Endodermal cell (in vitro differentiated cells): ENCODE measurements at regions not wholly inside any gene's neighbourhood (a gene's known extent, or its start where the extent isn't known, plus 50 kb on each side); places are given as distances from the start of the nearest gene placed in this dataset.
"Not testable (repeated sequence)": the region's sequence is repeated elsewhere in the genome, so short reads cannot be mapped to it uniquely, and the experiment has no call there.

ENCODE experiments used
- DNase-seq: peaks from one replicate; pipeline ENCODE4 v3.0.0-alpha.2; 2017
- H3K27ac ChIP-seq: 2 replicates; pipeline ENCODE4 v1.5.1; 2013; ENCODE audit warnings: mild to moderate bottlenecking, low read depth, low read length, moderate library complexity
- H3K27me3 ChIP-seq: 2 replicates; pipeline ENCODE4 v1.6.1; 2013; ENCODE audit warnings: mild to moderate bottlenecking, low read length, moderate library complexity; ENCODE audit not compliant: insufficient read depth, control insufficient read depth, poor library complexity, severe bottlenecking
- H3K36me3 ChIP-seq: 2 replicates; pipeline ENCODE4 v1.7.0; 2013; ENCODE audit warnings: mild to moderate bottlenecking, low read length, moderate library complexity; ENCODE audit not compliant: control insufficient read depth, insufficient read depth
- H3K4me1 ChIP-seq: one replicate; pipeline ENCODE4 v1.7.0; 2013; ENCODE audit warnings: low read length; ENCODE audit not compliant: control insufficient read depth, insufficient read depth
- H3K4me3 ChIP-seq: 2 replicates; pipeline ENCODE4 v1.5.1; 2013; ENCODE audit warnings: mild to moderate bottlenecking, low read length, moderate library complexity
- H3K9ac ChIP-seq: 2 replicates; pipeline ENCODE4 v1.6.1; 2013; ENCODE audit warnings: mild to moderate bottlenecking, low read length, moderate library complexity; ENCODE audit not compliant: poor library complexity, severe bottlenecking; ENCODE audit errors: extremely low read depth
- H3K9me3 ChIP-seq: 2 replicates; pipeline ENCODE4 v1.6.1; 2013; ENCODE audit warnings: mild to moderate bottlenecking, low read length, moderate library complexity; ENCODE audit not compliant: control insufficient read depth
- H3K27ac Mint-ChIP-seq: 2 replicates; pipeline ENCODE4 v1.8.0; 2020; ENCODE audit warnings: mixed read lengths
- H3K27me3 Mint-ChIP-seq: 2 replicates; pipeline ENCODE4 v1.8.0; 2021; ENCODE audit warnings: mild to moderate bottlenecking, mixed read lengths; ENCODE audit not compliant: insufficient read depth
- H3K36me3 Mint-ChIP-seq: 2 replicates; pipeline ENCODE4 v1.8.0; 2020; ENCODE audit warnings: low read depth, mixed read lengths
- H3K4me1 Mint-ChIP-seq: 2 replicates; pipeline ENCODE4 v1.8.0; 2020; ENCODE audit warnings: mixed read lengths
- H3K4me3 Mint-ChIP-seq: 2 replicates; pipeline ENCODE4 v1.8.0; 2020; ENCODE audit warnings: mild to moderate bottlenecking, moderate library complexity, mixed read lengths
- H3K9me3 Mint-ChIP-seq: 2 replicates; pipeline ENCODE4 v1.8.0; 2020; ENCODE audit warnings: mild to moderate bottlenecking, mixed read lengths
- CTCF ChIP-seq: fragments of 200-600 bp; sonication (generic); conservative IDR thresholded peaks from 2 replicates; pipeline ENCODE4 v1.5.0; 2021; ENCODE audit warnings: antibody characterized with exemption, mild to moderate bottlenecking
- WGBS, 2 experiments: methylation state at CpG; one replicate each; pipeline versions ENCODE4 v1.1.5 to v1.1.7; 2013; ENCODE audit warnings: missing lambda C conversion rate in 2 of 2, mixed read lengths in 1 of 2; ENCODE audit not compliant: insufficient coverage in 1 of 2, insufficient read length in 1 of 2; 5-methylcytosine and 5-hydroxymethylcytosine counted together

DNA sequence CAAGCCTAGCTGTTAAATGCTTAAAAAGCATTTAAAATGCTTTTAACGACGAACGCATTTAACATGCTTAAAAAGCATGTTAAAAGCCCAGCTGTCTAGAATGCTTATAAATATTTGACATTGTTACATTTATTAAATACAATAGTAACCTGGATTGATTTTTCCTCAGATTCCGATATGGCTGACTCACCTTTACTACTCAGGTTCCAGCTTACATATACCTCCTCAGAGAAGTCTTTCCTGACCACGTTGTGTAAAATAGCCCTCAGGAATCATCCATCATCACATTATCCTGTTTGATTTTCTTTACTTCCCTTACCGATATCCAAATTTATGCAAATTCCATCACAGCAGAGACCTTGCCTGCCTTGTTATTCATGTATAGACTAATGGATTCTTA is 51.4 kb downstream of the SLC41A2 start:
- H3K27ac ChIP-seq, result no peak overlapping the region
- Mint-ChIP-seq H3K4me3 (no peak overlapping the region), H3K27me3 (no peaks in the 10 kb centered on the region), H3K36me3 (no peaks in the 10 kb centered on the region), H3K9me3 (no peaks in the 10 kb centered on the region), H3K4me1 (peaks cover 19% of the 10 kb centered on the region), H3K27ac (no peak overlapping the region)
- peaks cover 15% of the 10 kb centered on the region for H3K4me1 ChIP-seq
- no peaks in the 10 kb centered on the region for H3K9me3 ChIP-seq
- WGBS, 2 experiments, result 72 to 88% methylated on average over 2 to 6 of the region's 6 CpGs
- no peaks in the 10 kb centered on the region for H3K36me3 ChIP-seq
- no peak overlapping the region for H3K4me3 ChIP-seq
- no peak for TF ChIP-seq CTCF
- no peak overlapping the region for H3K9ac ChIP-seq
- no peak for DNase-seq
- H3K27me3 ChIP-seq, result no peaks in the 10 kb centered on the region

DNA sequence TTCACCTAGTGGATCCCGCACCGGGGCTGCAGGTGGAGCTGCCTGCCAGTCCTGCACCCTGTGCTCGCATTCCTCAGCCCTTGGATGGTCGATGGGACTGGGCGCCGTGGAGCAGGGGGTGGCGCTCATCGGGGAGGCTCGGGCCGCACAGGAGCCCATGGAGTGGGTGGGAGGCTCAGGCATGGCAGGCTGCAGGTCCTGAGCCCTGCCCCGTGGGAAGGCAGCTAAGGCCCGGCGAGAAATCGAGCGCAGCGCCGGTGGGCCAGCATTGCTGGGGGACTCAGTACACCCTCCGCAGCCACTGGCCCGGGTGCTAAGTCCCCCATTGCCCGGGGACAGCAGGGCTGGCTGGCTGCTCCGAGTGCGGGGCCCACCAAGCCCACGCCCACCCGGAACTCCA is 52.6 kb downstream of the SLC41A2 start:
- H3K36me3 Mint-ChIP-seq, H3K36me3 ChIP-seq, H3K9ac ChIP-seq, DNase-seq, H3K4me3 Mint-ChIP-seq, H3K9me3 Mint-ChIP-seq, H3K9me3 ChIP-seq, H3K27me3 ChIP-seq, H3K4me3 ChIP-seq, H3K27ac ChIP-seq, H3K27ac Mint-ChIP-seq, H3K27me3 Mint-ChIP-seq: not testable (repeated sequence)
- peaks cover 13% of the 10 kb centered on the region for H3K4me1 Mint-ChIP-seq
- H3K4me1 ChIP-seq, result peaks cover 12% of the 10 kb centered on the region
- 91% methylated on average over 17 of the region's 24 CpGs; no CpG with 5 or more reads in 1 of the 2 experiments for WGBS, 2 experiments

DNA sequence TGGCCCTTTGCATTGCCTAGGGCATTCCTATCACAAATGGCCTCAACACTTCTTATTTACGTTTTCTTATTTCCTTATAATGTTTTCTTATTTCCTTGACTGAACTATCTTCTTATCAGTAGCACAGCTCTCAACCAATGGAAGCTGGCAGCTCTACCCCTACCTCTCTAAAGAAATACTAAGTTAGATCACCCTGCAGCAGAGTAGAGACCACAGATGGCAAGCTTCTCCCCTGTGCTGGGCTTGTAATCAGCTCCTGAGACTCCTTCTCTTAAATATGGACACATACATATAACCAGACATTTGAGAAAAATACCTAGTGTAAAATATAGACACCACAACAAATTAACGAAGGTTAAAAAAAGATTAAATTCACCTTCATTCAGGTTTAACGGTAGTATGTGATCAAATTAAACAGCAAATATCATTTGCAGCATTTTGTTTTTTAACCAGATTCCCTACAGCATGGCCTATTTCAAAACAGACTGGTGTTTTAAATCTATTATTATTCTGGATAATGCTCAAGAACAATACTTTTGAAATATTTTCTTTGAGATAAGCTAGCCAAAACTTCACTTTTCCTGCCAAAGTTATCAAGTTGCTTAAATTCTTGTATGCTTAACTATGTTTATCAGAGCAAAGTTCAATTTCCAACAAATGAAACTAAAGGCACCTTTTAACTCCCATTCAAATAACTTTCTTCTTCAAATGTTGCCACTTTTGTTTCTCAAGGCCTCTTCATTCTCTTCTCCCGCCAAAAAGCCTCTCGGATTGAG is 54.3 kb downstream of the SLC41A2 start:
- Histone ChIP-seq H3K4me1 (no peaks in the 10 kb centered on the region), H3K4me3 (no peak overlapping the region), H3K9me3 (peaks cover 6% of the 10 kb centered on the region), H3K9ac (no peak overlapping the region), H3K27me3 (no peaks in the 10 kb centered on the region), H3K27ac (no peak overlapping the region), H3K36me3 (no peaks in the 10 kb centered on the region)
- Mint-ChIP-seq H3K4me3 (no peak overlapping the region), H3K9me3 (peaks cover 1% of the 10 kb centered on the region), H3K4me1 (no peaks in the 10 kb centered on the region), H3K27ac (no peak overlapping the region), H3K27me3 (no peaks in the 10 kb centered on the region), H3K36me3 (no peaks in the 10 kb centered on the region)
- WGBS, 2 experiments, result 86 to 94% methylated on average over 3 to 5 of the region's 5 CpGs
- no peak for DNase-seq
- no peak for TF ChIP-seq CTCF

DNA sequence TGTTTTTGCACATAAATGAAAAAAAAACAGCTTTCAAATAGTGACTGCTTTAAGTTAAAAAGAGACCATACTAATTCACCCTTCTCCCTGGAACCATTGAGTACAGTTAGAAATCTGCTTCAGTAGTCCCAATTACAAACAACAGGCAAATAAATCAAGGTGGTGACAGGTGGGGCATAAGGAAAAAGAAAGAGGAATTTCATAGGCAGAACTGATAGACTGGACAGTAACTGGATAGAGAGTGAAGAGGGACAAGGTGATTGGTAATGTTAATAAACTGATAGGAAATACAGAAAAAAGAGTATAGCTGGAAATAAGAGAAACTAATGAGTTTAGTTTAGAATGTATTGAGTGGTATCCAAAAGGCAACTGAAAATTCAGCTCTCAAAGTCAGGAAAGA is 56.0 kb downstream of the SLC41A2 start:
- H3K4me1 ChIP-seq, result no peaks in the 10 kb centered on the region
- H3K4me3 ChIP-seq, result no peak overlapping the region
- H3K9me3 ChIP-seq, result peaks cover 10% of the 10 kb centered on the region
- H3K9ac ChIP-seq, result no peak overlapping the region
- Mint-ChIP-seq H3K4me3 (no peak overlapping the region), H3K36me3 (no peaks in the 10 kb centered on the region), H3K27ac (no peak overlapping the region), H3K27me3 (no peaks in the 10 kb centered on the region), H3K9me3 (peaks cover 1% of the 10 kb centered on the region), H3K4me1 (no peaks in the 10 kb centered on the region)
- no peak for DNase-seq
- no peak overlapping the region for H3K27ac ChIP-seq
- no peaks in the 10 kb centered on the region for H3K36me3 ChIP-seq
- H3K27me3 ChIP-seq, result no peaks in the 10 kb centered on the region
- TF ChIP-seq CTCF, result no peak
